Thoracic aorta (tissue), 2 donors: ENCODE measurements at regions not wholly inside any gene's neighbourhood (a gene's known extent, or its start where the extent isn't known, plus 50 kb on each side); places are given as distances from the start of the nearest gene placed in this dataset.

Experiments used
- ATAC-seq: fragments of 150-250 bp; one replicate; pipeline ENCODE4 v1.8.0; 2017; ENCODE audit warnings: low read depth; ENCODE audit not compliant: insufficient number of reproducible peaks, low FRiP score
- DNase-seq: peaks from one replicate; pipeline ENCODE4 v3.0.0-alpha.2; 2020; ENCODE audit warnings: low spot score
- H3K27ac ChIP-seq, 2 donors: fragments of 200-600 bp; sonication (generic); 1 replicate in 1 of 2; 2 replicates in 1 of 2; pipeline ENCODE4 v1.5.1; 2016; ENCODE audit warnings: mild to moderate bottlenecking in 2 of 2, moderate library complexity in 2 of 2
- H3K27me3 ChIP-seq: fragments of 200-600 bp; sonication (generic); replicated peaks from 2 replicates; pipeline ENCODE4 v1.6.0; 2016; ENCODE audit warnings: mild to moderate bottlenecking; ENCODE audit not compliant: insufficient read depth
- H3K36me3 ChIP-seq: fragments of 200-600 bp; sonication (generic); one replicate; pipeline ENCODE4 v1.5.1; 2016
- H3K4me1 ChIP-seq, 2 donors: fragments of 200-600 bp; sonication (generic); 1 replicate in 1 of 2; 2 replicates in 1 of 2; pipeline versions ENCODE4 v1.5.1 to v1.6.0; 2016; ENCODE audit warnings: low read depth in 2 of 2, mild to moderate bottlenecking in 1 of 2; ENCODE audit not compliant: control insufficient read depth in 1 of 2
- H3K4me3 ChIP-seq: fragments of 200-600 bp; sonication (generic); 2 replicates; pipeline ENCODE4 v1.5.1; 2016; ENCODE audit warnings: mild to moderate bottlenecking
- H3K9me3 ChIP-seq: fragments of 200-600 bp; sonication (generic); 2 replicates; pipeline ENCODE4 v1.5.1; 2016
- TF ChIP-seq, protein P1 (sequence below): fragments of 200-600 bp; sonication (generic); IDR thresholded peaks from one replicate; pipeline ENCODE4 v1.5.1; 2019; ENCODE audit warnings: antibody characterized with exemption

DNA sequence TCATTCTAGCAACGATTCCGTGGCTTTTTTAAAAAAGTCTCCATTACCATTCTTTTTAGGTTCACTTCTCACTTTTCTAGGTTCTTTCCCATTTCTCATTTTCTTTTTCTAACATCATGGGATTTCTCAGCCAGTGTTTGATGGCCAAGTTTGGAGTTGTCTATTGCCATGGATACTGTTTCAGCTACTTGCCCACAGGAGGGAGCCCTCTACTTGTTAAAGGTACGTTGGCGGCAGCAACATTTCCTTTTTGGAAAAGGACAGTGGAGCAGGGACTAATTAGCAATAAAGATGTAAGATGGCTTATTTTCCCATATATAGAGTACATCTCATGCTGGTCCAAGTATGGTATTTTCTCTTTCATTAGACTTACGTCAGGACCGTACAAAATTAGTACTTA, 2257.5 kb upstream of the C9orf72 start:
- H3K27ac ChIP-seq, result no peak overlapping the region
- ATAC-seq (no peak), DNase-seq (no peak)
- TF ChIP-seq, protein P1, sequence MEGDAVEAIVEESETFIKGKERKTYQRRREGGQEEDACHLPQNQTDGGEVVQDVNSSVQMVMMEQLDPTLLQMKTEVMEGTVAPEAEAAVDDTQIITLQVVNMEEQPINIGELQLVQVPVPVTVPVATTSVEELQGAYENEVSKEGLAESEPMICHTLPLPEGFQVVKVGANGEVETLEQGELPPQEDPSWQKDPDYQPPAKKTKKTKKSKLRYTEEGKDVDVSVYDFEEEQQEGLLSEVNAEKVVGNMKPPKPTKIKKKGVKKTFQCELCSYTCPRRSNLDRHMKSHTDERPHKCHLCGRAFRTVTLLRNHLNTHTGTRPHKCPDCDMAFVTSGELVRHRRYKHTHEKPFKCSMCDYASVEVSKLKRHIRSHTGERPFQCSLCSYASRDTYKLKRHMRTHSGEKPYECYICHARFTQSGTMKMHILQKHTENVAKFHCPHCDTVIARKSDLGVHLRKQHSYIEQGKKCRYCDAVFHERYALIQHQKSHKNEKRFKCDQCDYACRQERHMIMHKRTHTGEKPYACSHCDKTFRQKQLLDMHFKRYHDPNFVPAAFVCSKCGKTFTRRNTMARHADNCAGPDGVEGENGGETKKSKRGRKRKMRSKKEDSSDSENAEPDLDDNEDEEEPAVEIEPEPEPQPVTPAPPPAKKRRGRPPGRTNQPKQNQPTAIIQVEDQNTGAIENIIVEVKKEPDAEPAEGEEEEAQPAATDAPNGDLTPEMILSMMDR, result no peak
- H3K4me1 ChIP-seq, result no peaks in the 10 kb centered on the region
- no peak overlapping the region for H3K4me3 ChIP-seq
- H3K9me3 ChIP-seq, result no peaks in the 10 kb centered on the region
- H3K36me3 ChIP-seq, result no peaks in the 10 kb centered on the region
- H3K27me3 ChIP-seq, result no peaks in the 10 kb centered on the region

DNA sequence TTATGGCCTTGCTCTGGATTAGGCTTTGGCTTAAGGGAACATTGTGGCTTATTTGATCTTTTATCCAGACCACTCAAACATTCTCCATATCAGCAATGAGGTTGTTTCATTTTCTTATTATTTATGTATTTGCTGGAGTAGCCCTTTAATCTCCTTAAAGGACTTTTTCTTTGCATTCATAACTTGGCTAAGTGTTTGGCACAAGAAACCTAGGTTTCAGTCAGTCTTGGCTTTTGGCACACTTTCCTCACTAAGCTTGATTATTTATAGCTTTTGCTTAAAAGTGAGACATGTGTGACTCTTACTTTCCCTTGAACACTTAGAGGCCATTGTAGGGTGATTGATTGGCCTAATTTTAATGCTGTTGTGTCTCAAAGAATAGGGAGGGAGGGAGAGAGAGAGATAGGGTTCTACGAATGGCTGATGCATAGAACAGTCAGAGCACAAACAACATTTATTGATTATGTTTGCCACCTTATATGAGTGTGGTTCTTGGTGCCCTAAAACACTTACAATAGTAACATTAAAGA, 2265.3 kb upstream of the C9orf72 start:
- H3K27me3 ChIP-seq, result no peaks in the 10 kb centered on the region
- TF ChIP-seq, protein P1, result no peak
- no peaks in the 10 kb centered on the region for H3K36me3 ChIP-seq
- H3K4me1 ChIP-seq, result no peaks in the 10 kb centered on the region
- no peaks in the 10 kb centered on the region for H3K9me3 ChIP-seq
- ATAC-seq, result no peak
- no peak for DNase-seq
- no peak overlapping the region for H3K4me3 ChIP-seq
- H3K27ac ChIP-seq, result no peak overlapping the region

DNA sequence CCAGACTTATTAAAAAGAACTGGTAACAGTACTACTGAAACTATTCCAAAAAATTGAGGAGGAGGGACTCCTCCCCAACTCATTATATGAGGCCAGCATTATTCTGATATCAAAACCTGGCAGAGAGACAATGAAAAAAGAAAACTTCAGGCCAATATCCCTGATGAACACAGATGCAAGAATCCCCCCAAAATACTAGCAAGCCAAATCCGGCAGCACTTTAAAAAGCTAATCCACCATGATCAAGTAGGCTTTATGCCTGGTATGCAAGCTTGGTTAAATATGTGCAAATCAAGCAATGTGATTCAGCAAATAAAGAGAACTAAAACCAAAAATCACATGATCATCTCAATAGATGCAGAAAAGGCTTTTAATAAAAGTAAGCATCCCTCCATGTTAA, 2271.0 kb upstream of the C9orf72 start:
- Histone ChIP-seq H3K4me3 (no peak overlapping the region), H3K27ac (no peak overlapping the region), H3K27me3 (no peaks in the 10 kb centered on the region), H3K4me1 (no peaks in the 10 kb centered on the region), H3K36me3 (no peaks in the 10 kb centered on the region), H3K9me3 (no peaks in the 10 kb centered on the region)
- ATAC-seq (no peak), DNase-seq (no peak)
- TF ChIP-seq, protein P1, result no peak

DNA sequence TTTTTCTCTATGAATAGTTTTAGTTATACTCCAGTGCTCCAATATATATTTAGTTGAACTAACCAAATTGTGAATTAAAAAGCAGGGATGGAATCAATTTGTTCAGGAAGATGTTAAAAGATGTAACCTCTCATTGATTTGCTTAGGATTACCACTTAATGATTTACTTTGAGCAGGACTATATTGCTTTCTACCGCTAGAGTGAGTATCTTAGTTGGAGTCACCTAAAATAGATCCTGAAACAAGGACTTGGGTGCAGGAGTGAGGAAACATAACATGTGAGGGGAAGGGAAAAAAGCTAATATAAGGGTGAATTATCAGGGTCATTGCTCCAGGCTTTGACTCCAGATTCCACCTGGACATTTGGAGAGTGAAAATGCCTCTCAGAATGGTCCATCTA, 2277.4 kb upstream of the C9orf72 start:
- TF ChIP-seq, protein P1, result no peak
- no peak overlapping the region for H3K4me3 ChIP-seq
- H3K27ac ChIP-seq, result no peak overlapping the region
- no peaks in the 10 kb centered on the region for H3K36me3 ChIP-seq
- ATAC-seq (no peak), DNase-seq (no peak)
- H3K9me3 ChIP-seq, result no peaks in the 10 kb centered on the region
- no peaks in the 10 kb centered on the region for H3K27me3 ChIP-seq
- H3K4me1 ChIP-seq, result no peaks in the 10 kb centered on the region

DNA sequence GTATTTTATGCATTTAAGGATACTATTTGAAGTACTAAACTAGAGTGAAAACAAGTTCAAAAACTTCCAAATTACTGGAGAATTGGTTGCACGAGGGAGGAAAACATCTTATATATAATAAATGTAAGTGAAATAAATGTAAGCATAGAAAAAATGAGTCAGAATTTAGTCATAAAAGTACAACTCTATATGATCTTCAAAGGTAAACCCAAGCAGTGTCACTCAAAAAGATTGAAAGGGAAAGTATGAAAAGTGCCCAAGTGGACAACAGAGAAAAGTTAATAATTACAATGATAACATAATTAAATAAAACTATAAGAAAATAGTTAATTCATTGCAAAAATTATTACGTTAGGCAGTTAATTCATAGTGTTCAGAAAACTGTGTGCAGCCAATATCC, 2288.5 kb upstream of the C9orf72 start:
- Histone ChIP-seq H3K4me1 (no peaks in the 10 kb centered on the region), H3K9me3 (no peaks in the 10 kb centered on the region), H3K27me3 (no peaks in the 10 kb centered on the region), H3K36me3 (no peaks in the 10 kb centered on the region), H3K27ac (no peak overlapping the region), H3K4me3 (no peak overlapping the region)
- TF ChIP-seq, protein P1, result no peak
- DNase-seq (no peak), ATAC-seq (no peak)
